SK-N-SH (cell line): ENCODE measurements at regions not wholly inside any gene's neighbourhood (a gene's known extent, or its start where the extent isn't known, plus 50 kb on each side); places are given as distances from the start of the nearest gene placed in this dataset.
A peak's percentile ranks its signal among the peaks of the same experiment; 100 is the strongest.

Experiments used
- CTCF ChIA-PET: fragments of 300-600, 350-600 bp; formaldehyde crosslinking; extraction: SDS; loops from one replicate; lab custom pipeline; 2021; lab: Yijun Ruan, JAX
- POLR2A ChIA-PET: fragments of 350-600 bp; sonication (Branson Sonifier 250); formaldehyde crosslinking; extraction: SDS; loops from one replicate; lab custom pipeline; 2020; ENCODE audit warnings: antibody characterized with exemption, inconsistent platforms; lab: Yijun Ruan, JAX
- DNase-seq: peaks from one replicate; pipeline ENCODE4 v3.0.0; 2012
- H2AFZ ChIP-seq: fragments of 200-600 bp; sonication (generic); 2 replicates; pipeline ENCODE4 v1.8.1; 2016; ENCODE audit warnings: antibody characterized with exemption, mild to moderate bottlenecking, low read depth
- H3F3A ChIP-seq: fragments of 200-600 bp; sonication (generic); replicated peaks from 2 replicates; pipeline ENCODE3; 2016; ENCODE audit warnings: antibody characterized with exemption, mild to moderate bottlenecking; ENCODE audit not compliant: insufficient read depth
- H3K27ac ChIP-seq, 2 experiments: fragments of 200-500 bp in 1 of 2; fragments of 200-600 bp in 1 of 2; sonication (Bioruptor generic) in 1 of 2; sonication (generic), shearing (Covaris generic) in 1 of 2; 2 replicates each; pipeline versions ENCODE4 v1.5.1 to v1.6.1; 2014 to 2016; ENCODE audit warnings: low read depth in 2 of 2, inconsistent platforms in 1 of 2, low read length in 1 of 2, mild to moderate bottlenecking in 1 of 2, mixed read lengths in 1 of 2
- H3K27me3 ChIP-seq: fragments of 200-600 bp; sonication (generic), shearing (Covaris generic); 2 replicates; pipeline ENCODE4 v1.6.1; 2016; ENCODE audit warnings: mixed run types; ENCODE audit not compliant: insufficient read depth
- H3K36me3 ChIP-seq, 2 experiments: fragments of 200-500 bp in 1 of 2; fragments of 200-600 bp in 1 of 2; sonication (Bioruptor generic) in 1 of 2; sonication (generic) in 1 of 2; replicated peaks in 1 of 2; 2 replicates each; pipeline versions ENCODE3 to v1.5.1; 2014 to 2016; ENCODE audit warnings: low read length in 1 of 2, mild to moderate bottlenecking in 1 of 2; ENCODE audit not compliant: insufficient read depth in 2 of 2, control insufficient read depth in 1 of 2
- H3K4me1 ChIP-seq, 2 experiments: fragments of 200-500 bp in 1 of 2; fragments of 200-600 bp in 1 of 2; sonication (Bioruptor generic) in 1 of 2; sonication (generic), shearing (Covaris generic) in 1 of 2; 2 replicates each; pipeline versions ENCODE4 v1.5.1 to v1.6.1; 2014 to 2016; ENCODE audit warnings: low read depth in 1 of 2, low read length in 1 of 2, mixed run types in 1 of 2; ENCODE audit not compliant: insufficient read depth in 2 of 2, control insufficient read depth in 1 of 2
- H3K4me2 ChIP-seq: fragments of 200-600 bp; sonication (generic), shearing (Covaris generic); 2 replicates; pipeline ENCODE4 v1.6.1; 2017; ENCODE audit warnings: mixed run types
- H3K4me3 ChIP-seq, 2 experiments: fragments of 200-500 bp in 1 of 2; fragments of 200-600 bp in 1 of 2; sonication (Bioruptor generic) in 1 of 2; sonication (generic), shearing (Covaris generic) in 1 of 2; 2 replicates each; pipeline versions ENCODE4 v1.5.1 to v1.8.1; 2014 to 2016; ENCODE audit warnings: low read depth in 2 of 2, inconsistent platforms in 1 of 2, low read length in 1 of 2, mild to moderate bottlenecking in 1 of 2, mixed read lengths in 1 of 2, moderate library complexity in 1 of 2
- H3K79me2 ChIP-seq: fragments of 200-600 bp; sonication (generic); 2 replicates; pipeline ENCODE4 v1.8.1; 2017; ENCODE audit warnings: mild to moderate bottlenecking; ENCODE audit not compliant: insufficient read depth
- H3K9ac ChIP-seq: fragments of 200-600 bp; sonication (generic); 2 replicates; pipeline ENCODE4 v1.6.1; 2017; ENCODE audit warnings: mixed run types
- H3K9me2 ChIP-seq: fragments of 200-600 bp; sonication (generic); 2 replicates; pipeline ENCODE4 v1.6.1; 2017; ENCODE audit warnings: mixed run types
- H3K9me3 ChIP-seq: fragments of 200-600 bp; sonication (generic); 2 replicates; pipeline ENCODE4 v1.6.1; 2017; ENCODE audit warnings: mixed run types, mild to moderate bottlenecking, moderate library complexity
- H4K20me1 ChIP-seq: fragments of 200-600 bp; sonication (generic); 2 replicates; pipeline ENCODE4 v1.6.1; 2017; ENCODE audit warnings: mild to moderate bottlenecking, mixed run types; ENCODE audit not compliant: insufficient read depth
- CHD2 ChIP-seq: fragments of 150-350 bp; IDR thresholded peaks from 2 replicates; pipeline ENCODE4 v1.6.1; 2018; ENCODE audit warnings: low read length; ENCODE audit not compliant: partially characterized antibody
- EP300 ChIP-seq, 2 experiments: IDR thresholded peaks; 2 replicates each; pipeline versions ENCODE4 v1.4.0 to v1.6.1; 2012; ENCODE audit warnings: borderline replicate concordance in 1 of 2, low read depth in 1 of 2, low read length in 1 of 2
- EZH2phosphoT487 ChIP-seq: fragments of 200-600 bp; sonication (generic); IDR thresholded peaks from 2 replicates; pipeline ENCODE4 v1.6.1; 2017; ENCODE audit warnings: low read depth, mixed run types, mild to moderate bottlenecking, antibody characterized with exemption, moderate library complexity, borderline replicate concordance
- FOSL2 ChIP-seq: IDR thresholded peaks from 2 replicates; pipeline ENCODE4 v1.4.0; 2012; ENCODE audit warnings: low read depth, mild to moderate bottlenecking, moderate library complexity, borderline replicate concordance
- FOXJ3 ChIP-seq: sonication (generic); formaldehyde crosslinking; IDR thresholded peaks from 2 replicates; pipeline ENCODE4 v1.5.1; 2020; ENCODE audit warnings: mild to moderate bottlenecking, missing genetic modification reagents
- FOXM1 ChIP-seq: IDR thresholded peaks from 2 replicates; pipeline ENCODE4 v1.4.0; 2012; ENCODE audit warnings: low read depth, mild to moderate bottlenecking
- GABPA ChIP-seq: IDR thresholded peaks from 2 replicates; pipeline ENCODE4 v1.4.0; 2012; ENCODE audit warnings: low read depth, mild to moderate bottlenecking
- IRF3 ChIP-seq: fragments of 150-350 bp; IDR thresholded peaks from 2 replicates; pipeline ENCODE4 v1.6.1; 2016; ENCODE audit warnings: mild to moderate bottlenecking, low read depth, low read length
- JUND ChIP-seq: IDR thresholded peaks from 2 replicates; pipeline ENCODE4 v1.4.0; 2012
- MAX ChIP-seq: IDR thresholded peaks from 2 replicates; pipeline ENCODE4 v1.4.0; 2012; ENCODE audit warnings: low read depth
- MEF2A ChIP-seq: IDR thresholded peaks from 2 replicates; pipeline ENCODE4 v1.4.0; 2012; ENCODE audit warnings: low read depth, borderline replicate concordance
- NFIC ChIP-seq: IDR thresholded peaks from 2 replicates; pipeline ENCODE4 v1.4.0; 2012; ENCODE audit warnings: borderline replicate concordance
- RCOR1 ChIP-seq: fragments of 150-350 bp; IDR thresholded peaks from 2 replicates; pipeline ENCODE4 v1.6.1; 2017; ENCODE audit warnings: antibody characterized with exemption, low read length
- REST ChIP-seq: IDR thresholded peaks from 2 replicates; pipeline ENCODE4 v1.6.1; 2012; ENCODE audit warnings: mild to moderate bottlenecking, low read depth, low read length, moderate library complexity
- SIN3A ChIP-seq: IDR thresholded peaks from 2 replicates; pipeline ENCODE4 v1.6.1; 2012; ENCODE audit warnings: low read depth, mild to moderate bottlenecking, low read length, moderate library complexity, borderline replicate concordance
- TCF12 ChIP-seq: IDR thresholded peaks from 2 replicates; pipeline ENCODE4 v1.4.0; 2012
- TEAD4 ChIP-seq: IDR thresholded peaks from 2 replicates; pipeline ENCODE4 v1.4.0; 2012; ENCODE audit warnings: mild to moderate bottlenecking, borderline replicate concordance; ENCODE audit not compliant: insufficient read depth
- USF1 ChIP-seq: IDR thresholded peaks from 2 replicates; pipeline ENCODE4 v1.4.0; 2012; ENCODE audit warnings: low read depth, borderline replicate concordance
- USF2 ChIP-seq: fragments of 150-350 bp; IDR thresholded peaks from 2 replicates; pipeline ENCODE4 v1.6.1; 2017; ENCODE audit warnings: antibody characterized with exemption, low read length, low read depth, borderline replicate concordance
- WGBS: methylation state at CpG from one replicate; pipeline ENCODE4 v1.1.6; 2017; ENCODE audit warnings: low lambda C conversion rate; 5-methylcytosine and 5-hydroxymethylcytosine counted together

GRCh38 chrX:152074163-152074562, 64.2 kb downstream of the MAGEA10 start (continued):
- no peak for TF ChIP-seq SIN3A
- TF ChIP-seq FOXJ3 (CRISPR knock-in tag), result no peak
- TF ChIP-seq EZH2phosphoT487, result no peak
- no peak for TF ChIP-seq USF1
- no peak for TF ChIP-seq TEAD4
- TF ChIP-seq GABPA, result no peak
- no peak for TF ChIP-seq MEF2A
- no peak for TF ChIP-seq REST
- TF ChIP-seq EP300 (IDR thresholded peaks at IDR 0.05; ENCODE audit: borderline replicate concordance in 1 of 2, low read depth in 1 of 2, low read length in 1 of 2), result no peak

- ChIA-PET CTCF (no interaction called here), POLR2A (no interaction called here)
- H3K9me3 ChIP-seq, result no peaks in the 10 kb centered on the region
- TF ChIP-seq USF2 (no peak), TCF12 (peak; percentile 39; the same call in 1 of the 2 replicates), REST (no peak), NFIC (peak; percentile 46), IRF3 (no peak), FOSL2 (peak; percentile 83), MAX (no peak), RCOR1 (no peak), CHD2 (no peak), FOXM1 (no peak), JUND (peak; percentile 69), EP300 (IDR thresholded peaks at IDR 0.05; ENCODE audit: borderline replicate concordance in 1 of 2, low read depth in 1 of 2, low read length in 1 of 2) (no peak)
- H4K20me1 ChIP-seq, result no peaks in the 10 kb centered on the region
- H2AFZ ChIP-seq, result no peak overlapping the region
- no peaks in the 10 kb centered on the region for H3K9me2 ChIP-seq
- no peak overlapping the region for H3K9ac ChIP-seq
- no peak overlapping the region for H3K4me2 ChIP-seq
- no peaks in the 10 kb centered on the region for H3K36me3 ChIP-seq
- no peak overlapping the region for H3K27ac ChIP-seq
- H3K4me1 ChIP-seq, result no peaks in the 10 kb centered on the region
- DNase-seq, result no peak
- H3K27me3 ChIP-seq, result peaks cover 6% of the 10 kb centered on the region; the same call in 1 of the 2 replicates
- H3F3A ChIP-seq, result no peaks in the 10 kb centered on the region
- WGBS, result 0% methylated on average over 4 of the region's 4 CpGs
- no peaks in the 10 kb centered on the region for H3K79me2 ChIP-seq
- H3K4me3 ChIP-seq, result no peak overlapping the region
Observed at GRCh38 chrX:152072236-152072635, 66.1 kb downstream of the MAGEA10 start.
